HUES64 (cell line): ENCODE measurements at regions not wholly inside any gene's neighbourhood (a gene's known extent, or its start where the extent isn't known, plus 50 kb on each side); places are given as distances from the start of the nearest gene placed in this dataset.

Experiments
- H3K27ac ChIP-seq: 2 replicates; pipeline ENCODE4 v1.7.0; 2013; ENCODE audit warnings: low read depth, low read length, inconsistent platforms
- H3K27me3 ChIP-seq: 2 replicates; pipeline ENCODE4 v1.6.1; 2013; ENCODE audit warnings: mild to moderate bottlenecking, low read length; ENCODE audit not compliant: insufficient read depth
- H3K36me3 ChIP-seq: 2 replicates; pipeline ENCODE4 v1.6.1; 2013; ENCODE audit warnings: mild to moderate bottlenecking, low read length; ENCODE audit not compliant: insufficient read depth
- H3K4me1 ChIP-seq: 2 replicates; pipeline ENCODE4 v1.6.1; 2013; ENCODE audit warnings: mild to moderate bottlenecking, low read length, moderate library complexity; ENCODE audit not compliant: insufficient read depth
- H3K4me3 ChIP-seq: 2 replicates; pipeline ENCODE4 v1.5.1; 2013; ENCODE audit warnings: mild to moderate bottlenecking, low read length, moderate library complexity
- H3K9ac ChIP-seq: 2 replicates; pipeline ENCODE4 v1.6.1; 2013; ENCODE audit warnings: mild to moderate bottlenecking, low read depth, low read length
- H3K9me3 ChIP-seq: 2 replicates; pipeline ENCODE4 v1.6.1; 2013; ENCODE audit warnings: low read depth, low read length; ENCODE audit not compliant: insufficient read depth
- WGBS: fragments of 150-250, 120-280 bp; methylation state at CpG from one replicate; pipeline ENCODE4 v1.1.7; 2013; ENCODE audit warnings: missing lambda C conversion rate; 5-methylcytosine and 5-hydroxymethylcytosine counted together

GRCh38 chr2:198753101-198753500 is 704.6 kb downstream of the SATB2 start:
- Histone ChIP-seq H3K27ac (no peak overlapping the region), H3K4me1 (no peaks in the 10 kb centered on the region), H3K36me3 (no peaks in the 10 kb centered on the region), H3K4me3 (no peak overlapping the region), H3K9ac (no peak overlapping the region), H3K9me3 (no peaks in the 10 kb centered on the region), H3K27me3 (no peaks in the 10 kb centered on the region)
- 100% methylated on average over 3 of the region's 3 CpGs for WGBS

GRCh38 chr2:198749364-198749763 is 708.4 kb downstream of the SATB2 start:
- no peak overlapping the region for H3K27ac ChIP-seq
- H3K4me1 ChIP-seq, result no peaks in the 10 kb centered on the region
- no peak overlapping the region for H3K9ac ChIP-seq
- no peaks in the 10 kb centered on the region for H3K36me3 ChIP-seq
- H3K4me3 ChIP-seq, result no peak overlapping the region
- H3K9me3 ChIP-seq, result no peaks in the 10 kb centered on the region
- no peaks in the 10 kb centered on the region for H3K27me3 ChIP-seq
- WGBS, result 100% methylated on average over 1 of the region's 2 CpGs

- Histone ChIP-seq H3K27me3 (no peaks in the 10 kb centered on the region), H3K4me1 (no peaks in the 10 kb centered on the region), H3K36me3 (no peaks in the 10 kb centered on the region), H3K9me3 (no peaks in the 10 kb centered on the region), H3K4me3 (no peak overlapping the region), H3K27ac (no peak overlapping the region), H3K9ac (no peak overlapping the region)
- 92% methylated on average over 2 of the region's 3 CpGs for WGBS
These were observed 725.8 kb downstream of the SATB2 start for GRCh38 chr2:198731842-198732399.

GRCh38 chr2:198720266-198720665 is 737.5 kb downstream of the SATB2 start:
- Histone ChIP-seq H3K4me1 (no peaks in the 10 kb centered on the region), H3K36me3 (no peaks in the 10 kb centered on the region), H3K9me3 (no peaks in the 10 kb centered on the region), H3K9ac (no peak overlapping the region), H3K27ac (no peak overlapping the region), H3K27me3 (no peaks in the 10 kb centered on the region), H3K4me3 (no peak overlapping the region)
- 83% methylated on average over 3 of the region's 3 CpGs for WGBS

GRCh38 chr2:198717451-198717850 is 740.3 kb downstream of the SATB2 start:
- no peaks in the 10 kb centered on the region for H3K4me1 ChIP-seq
- WGBS, result 90% methylated on average over 2 of the region's 2 CpGs
- no peaks in the 10 kb centered on the region for H3K36me3 ChIP-seq
- H3K27me3 ChIP-seq, result no peaks in the 10 kb centered on the region
- no peaks in the 10 kb centered on the region for H3K9me3 ChIP-seq
- H3K4me3 ChIP-seq, result no peak overlapping the region
- H3K9ac ChIP-seq, result no peak overlapping the region
- no peak overlapping the region for H3K27ac ChIP-seq

GRCh38 chr2:198715302-198715835 is 742.4 kb downstream of the SATB2 start:
- Histone ChIP-seq H3K9ac (no peak overlapping the region), H3K4me3 (no peak overlapping the region), H3K4me1 (no peaks in the 10 kb centered on the region), H3K36me3 (no peaks in the 10 kb centered on the region), H3K9me3 (no peaks in the 10 kb centered on the region), H3K27me3 (no peaks in the 10 kb centered on the region), H3K27ac (no peak overlapping the region)
- 97% methylated on average over 2 of the region's 3 CpGs for WGBS

- Histone ChIP-seq H3K27ac (no peak overlapping the region), H3K4me3 (no peak overlapping the region), H3K9me3 (no peaks in the 10 kb centered on the region), H3K9ac (no peak overlapping the region), H3K4me1 (no peaks in the 10 kb centered on the region), H3K27me3 (no peaks in the 10 kb centered on the region), H3K36me3 (no peaks in the 10 kb centered on the region)
- whole genome bisulfite sequencing, result 68% methylated on average over 4 of the region's 4 CpGs
These were observed 745.3 kb downstream of the SATB2 start for GRCh38 chr2:198712485-198712884.

- Histone ChIP-seq H3K27ac (no peak overlapping the region), H3K36me3 (no peaks in the 10 kb centered on the region), H3K4me1 (no peaks in the 10 kb centered on the region), H3K4me3 (no peak overlapping the region), H3K9me3 (no peaks in the 10 kb centered on the region), H3K27me3 (no peaks in the 10 kb centered on the region), H3K9ac (no peak overlapping the region)
These were observed 746.3 kb downstream of the SATB2 start for GRCh38 chr2:198711484-198711883.

GRCh38 chr2:198710562-198710961 is 747.2 kb downstream of the SATB2 start:
- no peak overlapping the region for H3K4me3 ChIP-seq
- H3K27ac ChIP-seq, result no peak overlapping the region
- no peaks in the 10 kb centered on the region for H3K4me1 ChIP-seq
- no peaks in the 10 kb centered on the region for H3K36me3 ChIP-seq
- 90% methylated on average over 1 of the region's 1 CpG for WGBS
- no peaks in the 10 kb centered on the region for H3K27me3 ChIP-seq
- no peaks in the 10 kb centered on the region for H3K9me3 ChIP-seq
- no peak overlapping the region for H3K9ac ChIP-seq

GRCh38 chr2:198706476-198707082 is 751.2 kb downstream of the SATB2 start:
- Histone ChIP-seq H3K4me1 (no peaks in the 10 kb centered on the region), H3K27me3 (no peaks in the 10 kb centered on the region), H3K9ac (no peak overlapping the region), H3K36me3 (no peaks in the 10 kb centered on the region), H3K27ac (no peak overlapping the region), H3K9me3 (no peaks in the 10 kb centered on the region), H3K4me3 (no peak overlapping the region)
- 82% methylated on average over 1 of the region's 1 CpG for WGBS

GRCh38 chr2:198703281-198703680 is 754.5 kb downstream of the SATB2 start:
- Histone ChIP-seq H3K36me3 (no peaks in the 10 kb centered on the region), H3K4me1 (no peaks in the 10 kb centered on the region), H3K4me3 (no peak overlapping the region), H3K9me3 (no peaks in the 10 kb centered on the region), H3K27me3 (no peaks in the 10 kb centered on the region), H3K9ac (no peak overlapping the region), H3K27ac (no peak overlapping the region)

- Histone ChIP-seq H3K36me3 (no peaks in the 10 kb centered on the region), H3K27ac (no peak overlapping the region), H3K27me3 (no peaks in the 10 kb centered on the region), H3K9me3 (no peaks in the 10 kb centered on the region), H3K9ac (no peak overlapping the region), H3K4me3 (no peak overlapping the region), H3K4me1 (no peaks in the 10 kb centered on the region)
These were observed 754.9 kb downstream of the SATB2 start for GRCh38 chr2:198702796-198703195.
